Suprapubic skin (tissue), 4 donors: ENCODE measurements at regions not wholly inside any gene's neighbourhood (a gene's known extent, or its start where the extent isn't known, plus 50 kb on each side); places are given as distances from the start of the nearest gene placed in this dataset.

ENCODE experiments used
- DNase-seq, 2 donors: peaks; one replicate each; pipeline ENCODE4 v3.0.0-alpha.2; 2019; ENCODE audit warnings: low spot score in 2 of 2
- H3K27ac ChIP-seq: fragments of 200-600 bp; sonication (generic); one replicate; pipeline ENCODE4 v1.5.1; 2019
- H3K27me3 ChIP-seq: fragments of 200-600 bp; sonication (generic); one replicate; pipeline ENCODE4 v1.5.1; 2019
- H3K36me3 ChIP-seq: fragments of 200-600 bp; sonication (generic); one replicate; pipeline ENCODE4 v1.5.1; 2019
- H3K4me1 ChIP-seq: fragments of 200-600 bp; sonication (generic); one replicate; pipeline ENCODE4 v1.5.1; 2019
- H3K4me3 ChIP-seq: fragments of 200-600 bp; sonication (generic); one replicate; pipeline ENCODE4 v1.5.1; 2019; ENCODE audit warnings: mild to moderate bottlenecking
- H3K9me3 ChIP-seq: fragments of 200-600 bp; sonication (generic); one replicate; pipeline ENCODE4 v1.5.1; 2019
- EP300 ChIP-seq: sonication (generic); formaldehyde crosslinking; IDR thresholded peaks from one replicate; pipeline ENCODE4 v1.6.1; 2017; ENCODE audit warnings: antibody characterized with exemption
- POLR2A ChIP-seq, 2 donors: fragments of 450-650 bp; IDR thresholded peaks; one replicate each; pipeline ENCODE4 v1.6.1; 2017; ENCODE audit warnings: antibody characterized with exemption in 2 of 2, mild to moderate bottlenecking in 2 of 2, moderate library complexity in 2 of 2
- POLR2AphosphoS5 ChIP-seq, 3 donors: sonication (generic); formaldehyde crosslinking; IDR thresholded peaks; one replicate each; pipeline ENCODE4 v1.6.1; 2017; ENCODE audit warnings: antibody characterized with exemption in 3 of 3
- WGBS: methylation state at CpG from one replicate; pipeline ENCODE4 v1.1.5; 2018; 5-methylcytosine and 5-hydroxymethylcytosine counted together
- TF ChIP-seq, protein P1 (sequence below), 2 donors: fragments of 200-600 bp in 1 of 2; fragments of 450-650 bp in 1 of 2; sonication (generic) in 1 of 2; IDR thresholded peaks; one replicate each; pipeline ENCODE4 v1.5.1; 2016 to 2019; ENCODE audit warnings: antibody characterized with exemption in 2 of 2, mild to moderate bottlenecking in 1 of 2, moderate library complexity in 1 of 2

DNA sequence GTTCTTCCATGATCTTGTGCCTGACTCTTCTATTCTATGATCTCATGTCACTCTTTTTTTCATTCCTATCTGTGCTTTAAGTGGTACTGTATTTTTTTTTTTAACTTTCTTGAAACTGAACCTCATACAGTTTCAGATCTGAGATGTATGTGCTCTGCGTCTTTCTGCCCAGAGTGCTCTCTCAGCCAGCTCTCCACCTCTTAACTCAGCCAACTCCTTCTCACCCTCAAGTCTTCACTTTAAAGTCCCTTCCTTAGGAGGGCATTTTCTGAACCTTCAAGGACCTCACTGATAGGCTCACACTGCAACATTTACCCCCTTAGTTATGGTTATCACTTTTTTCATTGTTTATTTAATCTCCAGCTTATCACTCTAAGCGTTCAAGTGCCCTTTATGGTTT is 158.7 kb downstream of the IRS2 start:
- Histone ChIP-seq H3K27me3 (no peaks in the 10 kb centered on the region), H3K4me1 (no peaks in the 10 kb centered on the region), H3K27ac (no peak overlapping the region), H3K9me3 (no peaks in the 10 kb centered on the region), H3K36me3 (no peaks in the 10 kb centered on the region), H3K4me3 (no peak overlapping the region)
- no peak for DNase-seq
- WGBS: 85% methylated on average over 2 of the region's 2 CpGs
- TF ChIP-seq POLR2AphosphoS5 (IDR thresholded peaks at IDR 0.05) (no peak), EP300 (no peak), POLR2A (IDR thresholded peaks at IDR 0.05) (no peak)
- TF ChIP-seq, protein P1, sequence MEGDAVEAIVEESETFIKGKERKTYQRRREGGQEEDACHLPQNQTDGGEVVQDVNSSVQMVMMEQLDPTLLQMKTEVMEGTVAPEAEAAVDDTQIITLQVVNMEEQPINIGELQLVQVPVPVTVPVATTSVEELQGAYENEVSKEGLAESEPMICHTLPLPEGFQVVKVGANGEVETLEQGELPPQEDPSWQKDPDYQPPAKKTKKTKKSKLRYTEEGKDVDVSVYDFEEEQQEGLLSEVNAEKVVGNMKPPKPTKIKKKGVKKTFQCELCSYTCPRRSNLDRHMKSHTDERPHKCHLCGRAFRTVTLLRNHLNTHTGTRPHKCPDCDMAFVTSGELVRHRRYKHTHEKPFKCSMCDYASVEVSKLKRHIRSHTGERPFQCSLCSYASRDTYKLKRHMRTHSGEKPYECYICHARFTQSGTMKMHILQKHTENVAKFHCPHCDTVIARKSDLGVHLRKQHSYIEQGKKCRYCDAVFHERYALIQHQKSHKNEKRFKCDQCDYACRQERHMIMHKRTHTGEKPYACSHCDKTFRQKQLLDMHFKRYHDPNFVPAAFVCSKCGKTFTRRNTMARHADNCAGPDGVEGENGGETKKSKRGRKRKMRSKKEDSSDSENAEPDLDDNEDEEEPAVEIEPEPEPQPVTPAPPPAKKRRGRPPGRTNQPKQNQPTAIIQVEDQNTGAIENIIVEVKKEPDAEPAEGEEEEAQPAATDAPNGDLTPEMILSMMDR (IDR thresholded peaks at IDR 0.05): no peak

DNA sequence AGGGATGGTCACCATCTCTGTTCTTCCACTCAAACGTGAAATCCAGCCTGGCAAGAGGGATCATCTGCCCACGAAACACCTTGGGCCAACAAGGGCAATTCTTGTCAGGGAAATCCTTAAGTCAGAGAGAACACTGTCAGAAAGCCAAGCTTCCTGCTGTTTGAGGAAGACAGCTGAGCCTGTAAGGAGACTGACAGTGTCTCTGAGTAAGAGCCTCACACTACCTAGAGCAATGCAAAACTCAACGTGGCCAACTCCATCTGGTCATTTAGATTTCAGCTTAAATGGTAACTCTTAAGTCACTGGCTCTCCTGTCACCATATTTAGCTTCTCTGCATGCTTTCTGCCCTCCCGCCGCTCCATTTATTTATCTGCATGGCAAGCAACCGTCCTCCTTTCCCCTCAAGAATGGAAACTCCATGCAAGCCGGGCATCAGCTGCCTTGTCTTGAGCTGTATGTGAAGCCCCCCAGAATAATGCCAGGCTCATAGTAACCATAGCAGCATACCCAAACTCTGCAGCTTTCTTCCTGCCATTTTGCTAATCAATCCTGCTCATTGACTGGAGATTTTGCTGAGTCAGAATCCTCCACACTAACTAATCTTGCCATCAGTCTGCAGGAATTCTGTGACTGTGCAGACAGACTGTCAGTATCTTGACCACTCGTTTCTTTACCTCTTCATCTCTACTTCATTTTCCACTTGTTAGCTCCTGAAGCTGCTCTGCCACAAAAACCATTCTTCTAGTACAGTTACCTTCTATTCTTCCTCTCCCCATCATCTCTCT is 159.8 kb downstream of the IRS2 start:
- 63% methylated on average over 8 of the region's 8 CpGs for WGBS
- Histone ChIP-seq H3K36me3 (no peaks in the 10 kb centered on the region), H3K4me3 (no peak overlapping the region), H3K4me1 (no peaks in the 10 kb centered on the region), H3K9me3 (no peaks in the 10 kb centered on the region), H3K27me3 (no peaks in the 10 kb centered on the region), H3K27ac (no peak overlapping the region)
- TF ChIP-seq EP300 (no peak), POLR2A (IDR thresholded peaks at IDR 0.05) (no peak), POLR2AphosphoS5 (IDR thresholded peaks at IDR 0.05) (no peak)
- TF ChIP-seq, protein P1 (IDR thresholded peaks at IDR 0.05): no peak
- no peak for DNase-seq

DNA sequence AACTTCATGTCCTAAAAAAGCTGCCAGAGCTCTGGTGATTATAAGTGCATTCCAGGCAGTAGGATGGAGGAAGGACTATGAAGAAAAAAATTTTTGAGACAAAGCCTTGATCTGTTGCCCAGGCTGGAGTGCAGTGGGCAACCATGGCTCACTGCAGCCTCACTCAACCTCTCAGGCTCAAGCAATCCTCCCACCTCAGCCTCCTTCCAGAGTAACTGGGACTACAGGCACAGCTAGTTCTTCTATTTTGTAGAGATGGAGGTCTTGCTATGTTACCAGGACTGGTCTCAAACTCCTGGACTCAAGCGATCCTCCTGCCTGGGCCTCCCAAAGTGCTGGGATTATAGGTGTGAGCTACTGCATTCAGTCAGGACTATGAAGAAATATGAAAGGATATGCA is 161.2 kb downstream of the IRS2 start:
- Histone ChIP-seq H3K27ac (no peak overlapping the region), H3K36me3 (no peaks in the 10 kb centered on the region), H3K4me3 (no peak overlapping the region), H3K27me3 (no peaks in the 10 kb centered on the region), H3K9me3 (no peaks in the 10 kb centered on the region), H3K4me1 (no peaks in the 10 kb centered on the region)
- TF ChIP-seq POLR2AphosphoS5 (IDR thresholded peaks at IDR 0.05) (no peak), POLR2A (IDR thresholded peaks at IDR 0.05) (no peak), EP300 (no peak)
- TF ChIP-seq, protein P1 (IDR thresholded peaks at IDR 0.05): no peak
- 100% methylated on average over 1 of the region's 1 CpG for WGBS
- DNase-seq: no peak

DNA sequence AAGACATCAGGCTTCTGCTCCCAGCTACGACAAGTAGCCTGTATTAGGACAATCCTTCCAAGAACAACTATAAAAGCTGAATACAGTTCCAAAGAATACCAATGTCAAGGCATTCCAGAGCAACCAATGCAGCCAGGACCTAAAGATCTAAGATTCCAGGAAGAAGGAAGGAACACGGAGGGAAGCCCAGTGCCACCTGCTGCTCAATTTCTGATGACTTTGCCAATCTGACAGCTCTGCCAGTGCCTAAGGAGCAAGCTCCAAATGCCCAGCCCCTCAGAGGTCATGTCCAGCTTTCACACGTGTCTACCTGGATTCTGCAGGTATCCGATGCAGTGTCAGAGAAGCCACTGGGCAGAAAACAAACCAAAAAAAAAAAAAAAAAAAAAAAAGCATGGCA is 164.4 kb downstream of the IRS2 start:
- Histone ChIP-seq H3K9me3 (no peaks in the 10 kb centered on the region), H3K4me3 (no peak overlapping the region), H3K27ac (no peak overlapping the region), H3K36me3 (no peaks in the 10 kb centered on the region), H3K27me3 (no peaks in the 10 kb centered on the region), H3K4me1 (no peaks in the 10 kb centered on the region)
- TF ChIP-seq POLR2AphosphoS5 (IDR thresholded peaks at IDR 0.05) (no peak), POLR2A (IDR thresholded peaks at IDR 0.05) (no peak), EP300 (no peak)
- TF ChIP-seq, protein P1 (IDR thresholded peaks at IDR 0.05): no peak
- no peak for DNase-seq
- WGBS: 80% methylated on average over 4 of the region's 4 CpGs

DNA sequence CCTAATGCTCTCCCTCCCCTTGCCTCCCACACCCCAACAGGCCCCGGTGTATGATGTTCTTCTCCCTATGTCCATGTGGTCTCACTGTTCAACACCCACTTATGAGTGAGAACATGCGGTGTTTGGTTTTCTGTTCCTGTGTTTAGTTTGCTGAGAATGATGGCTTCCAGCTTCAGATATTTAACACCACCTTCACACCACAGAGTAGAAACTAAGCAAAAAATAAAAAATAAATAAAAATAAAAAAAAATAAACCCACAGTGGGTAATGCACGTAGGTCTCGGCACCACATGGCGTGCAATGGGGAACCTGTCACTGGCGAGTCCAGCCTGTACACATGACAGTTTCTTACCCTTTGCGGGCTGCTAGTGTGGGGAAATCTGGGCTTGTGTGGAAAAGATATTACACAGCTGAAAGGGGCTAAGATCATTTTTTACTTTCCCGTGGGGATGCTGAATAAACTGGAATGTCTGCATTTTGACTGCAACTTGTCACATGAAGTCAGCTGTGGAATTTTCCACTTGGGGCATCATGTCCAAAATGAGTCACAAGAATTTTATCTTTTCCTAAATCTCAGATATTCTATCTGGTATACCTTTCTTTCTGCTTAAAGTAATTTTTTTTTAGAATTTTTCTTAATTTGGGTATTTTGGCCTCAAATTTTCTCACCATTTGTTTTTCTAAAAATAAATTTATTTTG is 170.5 kb downstream of the IRS2 start:
- Histone ChIP-seq H3K9me3 (no peaks in the 10 kb centered on the region), H3K4me3 (no peak overlapping the region), H3K27me3 (no peaks in the 10 kb centered on the region), H3K4me1 (no peaks in the 10 kb centered on the region), H3K36me3 (no peaks in the 10 kb centered on the region), H3K27ac (no peak overlapping the region)
- WGBS: 72% methylated on average over 8 of the region's 8 CpGs
- no peak for DNase-seq
- no peak for TF ChIP-seq EP300
- TF ChIP-seq POLR2AphosphoS5 (IDR thresholded peaks at IDR 0.05): no peak
- TF ChIP-seq, protein P1 (IDR thresholded peaks at IDR 0.05): no peak
- TF ChIP-seq POLR2A (IDR thresholded peaks at IDR 0.05): no peak
